ENCODE measurements at regions not wholly inside any gene's neighbourhood (a gene's known extent, or its start where the extent isn't known, plus 50 kb on each side); places are given as distances from the start of the nearest gene placed in this dataset.

- DNase-seq (ENCODE audit: low spot score in 2 of 2) = no peak
- H3K27ac Mint-ChIP-seq = no peak overlapping the region
- no peak for ATAC-seq
- H3K36me3 Mint-ChIP-seq = no peaks in the 10 kb centered on the region
- H3K9me3 Mint-ChIP-seq = peaks cover 0 to 3% of the 10 kb centered on the region in 2 donors
These were observed 493.9 kb downstream of the ZIC1 start for GRCh38 chr3:147903026-147903425.

GRCh38 chr3:147904421-147904820 is 495.3 kb downstream of the ZIC1 start:
- peaks cover 3 to 4% of the 10 kb centered on the region in 2 donors for H3K9me3 Mint-ChIP-seq
- no peak overlapping the region for H3K27ac Mint-ChIP-seq
- ATAC-seq (no peak), DNase-seq (ENCODE audit: low spot score in 2 of 2) (no peak)
- no peaks in the 10 kb centered on the region for H3K36me3 Mint-ChIP-seq

GRCh38 chr3:147906285-147906684 is 497.1 kb downstream of the ZIC1 start:
- Mint-ChIP-seq H3K9me3 (peaks cover 4 to 7% of the 10 kb centered on the region in 2 donors), H3K36me3 (peaks cover 0 to 3% of the 10 kb centered on the region in 2 donors), H3K27ac (no peak overlapping the region)
- DNase-seq (ENCODE audit: low spot score in 2 of 2) = no peak
- no peak for ATAC-seq

- ATAC-seq (no peak), DNase-seq (ENCODE audit: low spot score in 2 of 2) (no peak)
- Mint-ChIP-seq H3K36me3 (peaks cover 0 to 5% of the 10 kb centered on the region in 2 donors), H3K27ac (no peak overlapping the region), H3K9me3 (peaks cover 8 to 9% of the 10 kb centered on the region in 2 donors)
These were observed 505.4 kb downstream of the ZIC1 start for GRCh38 chr3:147914532-147914931.

- Mint-ChIP-seq H3K36me3 (peaks cover 0 to 5% of the 10 kb centered on the region in 2 donors), H3K27ac (no peak overlapping the region)
- no peak for ATAC-seq
These were observed 505.9 kb downstream of the ZIC1 start for GRCh38 chr3:147915057-147915456.

GRCh38 chr3:147919496-147919895 is 510.3 kb downstream of the ZIC1 start:
- DNase-seq (ENCODE audit: low spot score in 2 of 2) (no peak), ATAC-seq (no peak)
- Mint-ChIP-seq H3K27ac (no peak overlapping the region), H3K36me3 (no peaks in the 10 kb centered on the region), H3K9me3 (peaks cover 4 to 11% of the 10 kb centered on the region in 2 donors)

More at GRCh38 chr3:147915057-147915456, 505.9 kb downstream of the ZIC1 start:
- peaks cover 8 to 9% of the 10 kb centered on the region in 2 donors for H3K9me3 Mint-ChIP-seq
- DNase-seq (ENCODE audit: low spot score in 2 of 2) = no peak

- H3K27ac Mint-ChIP-seq = no peak overlapping the region
- H3K36me3 Mint-ChIP-seq = no peaks in the 10 kb centered on the region
These were observed 511.9 kb downstream of the ZIC1 start for GRCh38 chr3:147921051-147921450.

GRCh38 chr3:147924755-147925154 is 515.6 kb downstream of the ZIC1 start:
- H3K36me3 Mint-ChIP-seq = no peaks in the 10 kb centered on the region
- peaks cover 3 to 4% of the 10 kb centered on the region in 2 donors for H3K9me3 Mint-ChIP-seq

More at GRCh38 chr3:147921051-147921450, 511.9 kb downstream of the ZIC1 start:
- no peak for ATAC-seq
- DNase-seq (ENCODE audit: low spot score in 2 of 2) = no peak
- peaks cover 4 to 11% of the 10 kb centered on the region in 2 donors for H3K9me3 Mint-ChIP-seq

GRCh38 chr3:147925272-147925671 is 516.1 kb downstream of the ZIC1 start:
- Mint-ChIP-seq H3K27ac (no peak overlapping the region), H3K9me3 (peaks cover 3 to 4% of the 10 kb centered on the region in 2 donors), H3K36me3 (no peaks in the 10 kb centered on the region)
- DNase-seq (ENCODE audit: low spot score in 2 of 2) (no peak), ATAC-seq (no peak)

More at GRCh38 chr3:147924755-147925154, 515.6 kb downstream of the ZIC1 start:
- H3K27ac Mint-ChIP-seq = no peak overlapping the region
- DNase-seq (ENCODE audit: low spot score in 2 of 2) (no peak), ATAC-seq (no peak)

- DNase-seq (ENCODE audit: low spot score in 2 of 2) (no peak), ATAC-seq (no peak)
- peaks cover 0 to 3% of the 10 kb centered on the region in 2 donors for H3K9me3 Mint-ChIP-seq
- no peaks in the 10 kb centered on the region for H3K36me3 Mint-ChIP-seq
- no peak overlapping the region for H3K27ac Mint-ChIP-seq
These were observed 521.2 kb downstream of the ZIC1 start for GRCh38 chr3:147930232-147930807.

GRCh38 chr3:147934451-147935180 is 525.5 kb downstream of the ZIC1 start:
- DNase-seq (ENCODE audit: low spot score in 2 of 2) (no peak), ATAC-seq (no peak)
- H3K27ac Mint-ChIP-seq = no peak overlapping the region
- H3K9me3 Mint-ChIP-seq = no peaks in the 10 kb centered on the region
- H3K36me3 Mint-ChIP-seq = no peaks in the 10 kb centered on the region

- Mint-ChIP-seq H3K9me3 (no peaks in the 10 kb centered on the region), H3K27ac (no peak overlapping the region), H3K36me3 (no peaks in the 10 kb centered on the region)
- ATAC-seq (no peak), DNase-seq (ENCODE audit: low spot score in 2 of 2) (no peak)
These were observed 528.2 kb downstream of the ZIC1 start for GRCh38 chr3:147937341-147937740.

GRCh38 chr3:147937891-147938290 is 528.7 kb downstream of the ZIC1 start:
- Mint-ChIP-seq H3K27ac (no peak overlapping the region), H3K36me3 (no peaks in the 10 kb centered on the region), H3K9me3 (no peaks in the 10 kb centered on the region)
- no peak for DNase-seq (ENCODE audit: low spot score in 2 of 2)
- no peak for ATAC-seq

GRCh38 chr3:147939425-147939824 is 530.3 kb downstream of the ZIC1 start:
- Mint-ChIP-seq H3K36me3 (no peaks in the 10 kb centered on the region), H3K27ac (no peak overlapping the region), H3K9me3 (no peaks in the 10 kb centered on the region)
- ATAC-seq (no peak), DNase-seq (ENCODE audit: low spot score in 2 of 2) (no peak)

GRCh38 chr3:147939839-147940238 is 530.7 kb downstream of the ZIC1 start:
- ATAC-seq = no peak
- Mint-ChIP-seq H3K27ac (no peak overlapping the region), H3K36me3 (no peaks in the 10 kb centered on the region), H3K9me3 (no peaks in the 10 kb centered on the region)
- DNase-seq (ENCODE audit: low spot score in 2 of 2) = no peak

GRCh38 chr3:147940405-147941193 is 531.4 kb downstream of the ZIC1 start:
- DNase-seq (ENCODE audit: low spot score in 2 of 2) (no peak), ATAC-seq (no peak)
- Mint-ChIP-seq H3K27ac (no peak overlapping the region), H3K36me3 (no peaks in the 10 kb centered on the region), H3K9me3 (peaks cover 0 to 2% of the 10 kb centered on the region in 2 donors)

GRCh38 chr3:147941969-147942368 is 532.8 kb downstream of the ZIC1 start:
- Mint-ChIP-seq H3K9me3 (peaks cover 0 to 10% of the 10 kb centered on the region in 2 donors), H3K27ac (no peak overlapping the region), H3K36me3 (no peaks in the 10 kb centered on the region)
- DNase-seq (ENCODE audit: low spot score in 2 of 2) (no peak), ATAC-seq (no peak)
